Esophagus muscularis mucosa (tissue), 3 donors: ENCODE measurements at regions not wholly inside any gene's neighbourhood (a gene's known extent, or its start where the extent isn't known, plus 50 kb on each side); places are given as distances from the start of the nearest gene placed in this dataset.

Experiments used
- CTCF ChIP-seq, 3 experiments: fragments of 200-600 bp in 2 of 3; fragments of 450-650 bp in 1 of 3; sonication (generic) in 2 of 3; IDR thresholded peaks; one replicate each; pipeline ENCODE4 v1.5.1; 2017 to 2019; ENCODE audit warnings: antibody characterized with exemption in 3 of 3, mild to moderate bottlenecking in 2 of 3, moderate library complexity in 1 of 3
- POLR2A ChIP-seq: fragments of 450-650 bp; IDR thresholded peaks from one replicate; pipeline ENCODE4 v1.6.1; 2017; ENCODE audit warnings: antibody characterized with exemption, moderate library complexity, mild to moderate bottlenecking, low read depth

DNA sequence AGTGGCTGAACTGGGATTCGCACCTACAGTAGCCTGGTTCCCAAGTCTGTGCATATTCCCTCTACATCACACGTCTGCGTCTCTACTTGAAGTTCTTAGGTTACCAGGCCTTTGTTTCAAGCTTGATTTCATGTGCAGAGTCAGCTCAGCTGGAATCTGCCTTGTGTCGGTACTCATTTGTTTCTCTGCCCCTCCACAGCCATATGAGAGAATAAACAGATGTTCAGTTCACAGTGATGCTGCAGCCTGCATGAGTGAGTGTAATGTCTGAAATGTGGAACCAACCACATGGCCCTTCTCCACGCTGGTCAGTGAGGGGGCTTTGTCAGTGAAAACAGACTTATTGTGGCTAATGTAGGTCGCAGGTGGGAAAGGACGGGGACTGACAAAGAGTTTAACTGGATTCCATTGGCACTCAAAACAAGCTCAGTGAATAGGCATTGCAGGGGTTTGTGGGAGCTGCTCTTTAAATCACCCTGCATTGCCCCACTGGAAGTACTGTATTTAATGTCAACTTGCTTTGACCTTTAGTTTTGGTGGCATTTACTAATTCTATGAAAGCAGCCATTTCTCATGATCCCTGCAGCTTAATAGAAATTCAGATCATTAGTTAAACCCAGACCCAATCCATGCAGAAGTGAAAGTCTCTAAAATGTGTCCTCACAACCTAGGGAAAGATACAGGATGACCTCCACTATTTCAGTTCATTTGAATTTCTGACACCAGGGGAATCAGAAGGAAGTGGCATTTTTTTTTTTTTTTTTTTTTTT lies 136.4 kb upstream of the FAM78B start:
- TF ChIP-seq CTCF (IDR thresholded peaks at IDR 0.05) (no peak), POLR2A (no peak)
